VCaP (cell line): ENCODE measurements at regions not wholly inside any gene's neighbourhood (a gene's known extent, or its start where the extent isn't known, plus 50 kb on each side); places are given as distances from the start of the nearest gene placed in this dataset.
"Not testable (repeated sequence)": the region's sequence is repeated elsewhere in the genome, so short reads cannot be mapped to it uniquely, and the experiment has no call there.

Experiments
- H3K27ac ChIP-seq: fragments of 450-650 bp; 2 replicates; pipeline ENCODE4 v1.5.1; 2017
- TF ChIP-seq, protein P1 (sequence below): fragments of 450-650 bp; conservative IDR thresholded peaks from 2 replicates; pipeline ENCODE4 v1.5.1; 2017; ENCODE audit warnings: mild to moderate bottlenecking, moderate library complexity

DNA sequence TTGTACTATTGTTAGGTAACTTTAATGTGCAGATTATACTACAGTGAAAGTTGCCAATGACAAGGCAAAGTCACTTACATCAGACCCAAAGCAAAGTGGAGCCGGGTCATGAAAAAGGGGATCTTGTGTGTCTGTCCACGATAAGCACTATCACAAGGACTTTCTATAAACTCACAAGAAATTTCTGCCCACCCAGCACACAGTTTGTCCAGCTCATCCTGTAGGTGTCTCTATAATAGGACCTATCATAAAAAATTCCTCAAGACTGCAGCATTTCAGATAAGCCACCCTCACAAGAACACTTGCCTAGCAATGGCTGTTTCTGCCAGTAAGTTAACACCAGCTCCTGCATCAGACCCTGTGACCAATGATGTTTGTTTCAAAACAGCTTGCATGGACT is 335.9 kb downstream of the OR4F29 start:
- H3K27ac ChIP-seq = not testable (repeated sequence)

DNA sequence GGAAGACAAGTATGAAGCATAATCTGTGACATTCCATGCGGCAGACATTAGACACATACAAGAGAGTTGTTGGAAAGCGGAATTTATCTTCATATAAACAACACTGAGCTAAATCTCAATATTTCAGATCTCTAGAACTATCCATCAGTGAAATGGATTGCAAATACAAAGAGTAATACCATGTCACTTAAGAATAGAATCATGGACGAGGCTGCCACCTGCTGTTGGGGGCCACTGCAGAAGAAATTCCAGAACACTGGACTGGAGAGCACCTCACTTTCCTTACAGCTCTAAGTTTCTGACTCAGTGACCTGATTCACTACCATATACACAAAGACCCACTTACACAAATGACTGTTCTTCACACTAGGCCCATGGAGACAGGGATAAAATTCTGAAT is 346.7 kb downstream of the OR4F29 start:
- not testable (repeated sequence) for H3K27ac ChIP-seq

DNA sequence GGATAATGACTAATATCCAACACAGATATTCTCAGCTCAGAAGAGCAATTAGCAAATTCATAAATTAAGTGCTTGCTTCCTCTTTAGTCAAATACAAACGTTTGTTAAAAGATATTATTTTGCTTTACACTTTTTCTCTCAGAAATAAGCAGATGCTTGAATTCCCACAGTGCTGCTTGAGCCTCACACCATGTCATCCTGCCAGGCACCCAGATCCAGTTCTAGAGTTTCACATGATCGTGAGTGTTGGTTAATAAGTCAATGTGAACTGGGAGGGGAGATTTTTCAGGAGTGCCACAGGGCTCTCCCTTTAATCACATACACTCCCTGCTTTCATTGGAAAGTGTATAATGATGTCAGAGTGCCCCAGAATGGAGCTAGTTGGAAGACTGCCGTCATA is 352.0 kb downstream of the OR4F29 start:
- H3K27ac ChIP-seq = not testable (repeated sequence)

DNA sequence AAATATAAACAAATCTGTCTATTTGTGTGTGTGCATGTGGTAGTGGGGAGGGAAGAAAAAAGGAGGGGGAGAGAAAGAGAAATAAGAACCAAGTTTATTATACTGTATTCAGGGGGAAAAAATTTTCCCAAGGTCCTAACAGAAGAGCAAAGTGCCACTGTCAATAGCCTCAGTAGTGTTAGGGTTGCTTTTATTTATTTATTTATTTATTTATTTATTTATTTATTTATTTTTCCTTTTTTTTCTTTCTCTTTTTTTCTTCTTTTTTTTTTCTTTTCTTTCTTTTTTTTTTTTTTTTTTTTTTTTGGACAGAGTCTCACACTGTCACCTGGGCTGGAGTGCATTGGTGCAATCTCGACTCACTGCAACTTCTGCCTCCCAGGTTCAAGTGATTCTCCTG is 352.7 kb downstream of the OR4F29 start:
- H3K27ac ChIP-seq = not testable (repeated sequence)

DNA sequence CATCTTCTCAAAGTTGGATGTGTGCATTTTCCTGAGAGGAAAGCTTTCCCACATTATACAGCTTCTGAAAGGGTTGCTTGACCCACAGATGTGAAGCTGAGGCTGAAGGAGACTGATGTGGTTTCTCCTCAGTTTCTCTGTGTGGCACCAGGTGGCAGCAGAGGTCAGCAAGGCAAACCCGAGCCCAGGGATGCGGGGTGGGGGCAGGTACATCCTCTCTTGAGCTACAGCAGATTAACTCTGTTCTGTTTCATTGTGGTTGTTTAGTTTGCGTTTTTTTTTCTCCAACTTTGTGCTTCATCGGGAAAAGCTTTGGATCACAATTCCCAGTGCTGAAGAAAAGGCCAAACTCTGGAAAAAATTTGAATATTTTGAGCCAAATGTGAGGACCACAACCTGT is 360.2 kb downstream of the OR4F29 start:
- TF ChIP-seq, protein P1, sequence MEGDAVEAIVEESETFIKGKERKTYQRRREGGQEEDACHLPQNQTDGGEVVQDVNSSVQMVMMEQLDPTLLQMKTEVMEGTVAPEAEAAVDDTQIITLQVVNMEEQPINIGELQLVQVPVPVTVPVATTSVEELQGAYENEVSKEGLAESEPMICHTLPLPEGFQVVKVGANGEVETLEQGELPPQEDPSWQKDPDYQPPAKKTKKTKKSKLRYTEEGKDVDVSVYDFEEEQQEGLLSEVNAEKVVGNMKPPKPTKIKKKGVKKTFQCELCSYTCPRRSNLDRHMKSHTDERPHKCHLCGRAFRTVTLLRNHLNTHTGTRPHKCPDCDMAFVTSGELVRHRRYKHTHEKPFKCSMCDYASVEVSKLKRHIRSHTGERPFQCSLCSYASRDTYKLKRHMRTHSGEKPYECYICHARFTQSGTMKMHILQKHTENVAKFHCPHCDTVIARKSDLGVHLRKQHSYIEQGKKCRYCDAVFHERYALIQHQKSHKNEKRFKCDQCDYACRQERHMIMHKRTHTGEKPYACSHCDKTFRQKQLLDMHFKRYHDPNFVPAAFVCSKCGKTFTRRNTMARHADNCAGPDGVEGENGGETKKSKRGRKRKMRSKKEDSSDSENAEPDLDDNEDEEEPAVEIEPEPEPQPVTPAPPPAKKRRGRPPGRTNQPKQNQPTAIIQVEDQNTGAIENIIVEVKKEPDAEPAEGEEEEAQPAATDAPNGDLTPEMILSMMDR = peak; percentile 7; the same call in 1 of the 2 replicates
- H3K27ac ChIP-seq = not testable (repeated sequence)

DNA sequence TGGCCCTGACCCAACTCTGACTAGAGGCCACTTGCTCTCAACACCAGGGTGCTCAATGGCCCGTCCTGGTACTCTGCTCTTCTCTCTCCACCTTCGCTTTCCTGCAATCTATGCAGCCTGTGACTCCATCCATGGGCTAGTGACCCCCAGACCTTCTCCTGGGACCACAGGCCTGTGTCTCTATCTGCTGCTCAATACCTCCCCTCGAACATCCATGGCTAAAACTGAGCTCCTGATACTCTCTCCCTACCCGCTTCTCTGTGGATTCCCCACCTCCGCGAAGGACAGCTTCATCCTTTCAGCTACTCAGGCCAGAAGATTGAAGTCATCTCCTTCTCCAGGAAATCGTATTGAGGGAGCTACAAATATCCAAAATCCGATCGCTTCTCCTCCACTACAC is 363.4 kb downstream of the OR4F29 start:
- H3K27ac ChIP-seq = not testable (repeated sequence)

DNA sequence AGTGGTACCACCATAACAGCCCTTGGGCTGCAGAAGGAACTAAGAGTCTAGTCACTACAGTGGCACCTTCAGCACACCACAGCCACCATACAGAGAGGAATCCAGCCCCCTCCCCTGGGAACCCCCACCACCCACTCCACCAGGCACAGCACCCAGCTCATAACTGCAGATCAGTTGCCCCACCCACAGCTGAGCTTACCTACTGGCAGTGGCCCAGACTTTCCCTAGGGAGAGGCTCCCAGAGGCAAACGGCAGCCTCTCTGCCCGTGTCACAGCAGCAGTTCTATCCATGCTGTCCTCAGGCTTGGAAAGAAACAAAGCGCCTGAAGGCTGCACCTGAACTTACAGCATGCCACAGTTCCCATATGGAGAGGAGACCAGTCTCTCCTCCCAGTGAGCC is 372.3 kb downstream of the OR4F29 start:
- not testable (repeated sequence) for H3K27ac ChIP-seq

DNA sequence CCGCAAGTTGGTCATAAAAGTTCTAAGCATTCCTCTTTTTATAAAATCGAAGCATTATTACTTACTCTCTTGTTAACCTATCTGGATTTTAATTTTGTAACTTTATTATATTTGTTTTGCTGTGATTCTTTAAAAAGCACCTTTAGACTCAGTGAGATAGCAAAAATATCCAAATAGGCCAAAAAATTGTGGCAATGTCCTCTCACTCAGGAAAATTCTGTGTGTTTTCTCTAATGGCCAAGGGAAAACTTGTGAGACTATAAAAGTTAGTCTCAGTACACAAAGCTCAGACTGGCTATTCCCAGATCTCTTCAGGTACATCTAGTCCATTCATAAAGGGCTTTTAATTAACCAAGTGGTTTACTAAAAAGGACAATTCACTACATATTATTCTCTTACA is 386.4 kb downstream of the OR4F29 start, which contains the start of gene OR4F5:
Gene OR4F5 (plus strand): TSS at position 301 of the 400 bp plus-strand sequence.
- H3K27ac ChIP-seq = not testable (repeated sequence)

DNA sequence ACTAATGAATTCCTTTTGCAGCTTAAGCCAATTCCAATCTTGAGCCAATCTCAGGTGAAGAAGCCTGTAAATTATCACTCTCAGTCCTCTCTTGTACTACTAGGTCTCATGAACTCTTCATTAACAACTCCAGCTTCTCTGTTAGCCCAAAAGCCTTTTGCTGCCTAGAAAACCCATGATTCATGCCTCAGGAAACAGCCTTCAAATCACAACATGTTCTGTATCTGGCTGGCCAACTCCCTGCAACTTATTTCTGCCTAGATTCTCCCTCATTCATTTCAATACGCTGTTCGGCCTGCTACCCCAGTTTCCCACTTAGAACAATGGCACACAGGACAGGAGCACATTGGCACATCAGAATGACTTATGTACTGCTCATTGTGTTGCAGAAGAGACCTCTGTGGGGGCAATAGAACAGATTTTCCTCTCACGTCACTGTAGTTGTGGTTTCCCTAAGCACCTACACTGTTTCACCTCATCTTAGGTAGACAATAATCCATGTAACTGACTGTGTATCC is 395.4 kb downstream of the OR4F29 start:
- not testable (repeated sequence) for H3K27ac ChIP-seq

DNA sequence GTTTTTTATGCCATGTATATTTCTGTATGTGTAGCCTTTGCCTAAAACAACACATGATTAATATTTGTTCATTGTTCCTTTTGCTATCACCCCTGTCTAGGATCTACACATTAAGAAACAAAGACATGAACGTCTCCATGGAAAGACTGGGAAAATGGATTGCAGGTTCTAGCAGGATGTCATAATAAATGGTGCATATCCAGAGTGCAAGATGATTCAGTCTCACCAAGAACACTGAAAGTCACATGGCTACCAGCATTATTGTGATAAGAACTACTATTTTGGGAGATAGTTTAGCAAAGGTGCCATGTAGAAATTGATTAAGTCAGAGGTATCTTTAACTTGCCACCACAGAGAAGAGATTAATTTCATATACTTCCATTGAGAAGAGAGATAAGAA is 398.3 kb downstream of the OR4F29 start:
- not testable (repeated sequence) for H3K27ac ChIP-seq

DNA sequence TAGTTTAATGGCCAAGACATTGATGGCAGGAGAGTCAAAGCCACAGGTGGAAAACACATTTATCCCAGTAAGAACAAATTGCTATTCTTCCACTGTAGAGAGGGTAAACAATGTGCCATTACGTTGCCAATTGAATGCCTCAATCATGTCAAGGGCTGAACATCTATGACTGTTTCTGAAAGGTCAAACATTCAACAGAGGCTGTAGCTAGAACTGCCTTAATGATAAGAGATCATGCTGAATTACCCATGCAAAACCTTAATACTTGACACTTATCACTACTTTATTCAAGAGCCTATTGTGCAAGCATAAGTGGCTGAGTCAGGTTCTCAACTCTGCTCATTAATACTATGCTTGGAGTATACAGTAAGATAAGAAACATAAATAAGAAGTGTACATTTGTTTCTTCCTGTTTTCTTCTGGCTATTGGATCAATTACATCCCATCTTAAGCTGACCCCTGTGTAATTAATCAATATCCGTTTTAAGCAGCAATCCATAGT is 409.5 kb downstream of the OR4F29 start:
- not testable (repeated sequence) for H3K27ac ChIP-seq

DNA sequence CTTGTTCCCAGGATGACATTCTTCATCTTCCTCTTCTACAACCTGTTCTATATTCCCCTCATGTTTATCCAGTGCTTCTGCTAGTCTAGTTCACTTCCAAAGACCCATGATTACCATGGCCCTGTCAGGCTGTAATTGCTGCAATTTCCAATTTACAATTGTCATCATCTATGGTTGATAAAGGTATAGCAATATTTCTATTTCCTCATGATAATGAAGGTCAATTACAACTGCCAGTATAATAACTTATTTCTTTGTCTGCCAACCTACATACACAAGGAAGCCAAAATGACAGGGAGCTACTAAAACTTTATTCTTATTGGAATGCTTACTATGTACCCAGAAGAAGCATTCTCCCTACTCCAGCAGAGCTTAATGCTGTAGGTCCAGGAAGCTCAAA is 410.3 kb downstream of the OR4F29 start:
- not testable (repeated sequence) for H3K27ac ChIP-seq

DNA sequence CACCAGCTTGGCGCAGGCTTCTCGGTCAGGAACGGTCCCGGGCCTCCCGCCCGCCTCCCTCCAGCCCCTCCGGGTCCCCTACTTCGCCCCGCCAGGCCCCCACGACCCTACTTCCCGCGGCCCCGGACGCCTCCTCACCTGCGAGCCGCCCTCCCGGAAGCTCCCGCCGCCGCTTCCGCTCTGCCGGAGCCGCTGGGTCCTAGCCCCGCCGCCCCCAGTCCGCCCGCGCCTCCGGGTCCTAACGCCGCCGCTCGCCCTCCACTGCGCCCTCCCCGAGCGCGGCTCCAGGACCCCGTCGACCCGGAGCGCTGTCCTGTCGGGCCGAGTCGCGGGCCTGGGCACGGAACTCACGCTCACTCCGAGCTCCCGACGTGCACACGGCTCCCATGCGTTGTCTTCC is 422.3 kb downstream of the OR4F29 start:
- not testable (repeated sequence) for H3K27ac ChIP-seq

DNA sequence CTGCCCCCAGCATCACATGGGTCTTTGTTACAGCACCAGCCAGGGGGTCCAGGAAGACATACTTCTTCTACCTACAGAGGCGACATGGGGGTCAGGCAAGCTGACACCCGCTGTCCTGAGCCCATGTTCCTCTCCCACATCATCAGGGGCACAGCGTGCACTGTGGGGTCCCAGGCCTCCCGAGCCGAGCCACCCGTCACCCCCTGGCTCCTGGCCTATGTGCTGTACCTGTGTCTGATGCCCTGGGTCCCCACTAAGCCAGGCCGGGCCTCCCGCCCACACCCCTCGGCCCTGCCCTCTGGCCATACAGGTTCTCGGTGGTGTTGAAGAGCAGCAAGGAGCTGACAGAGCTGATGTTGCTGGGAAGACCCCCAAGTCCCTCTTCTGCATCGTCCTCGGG is 434.2 kb downstream of the OR4F29 start:
- not testable (repeated sequence) for H3K27ac ChIP-seq

DNA sequence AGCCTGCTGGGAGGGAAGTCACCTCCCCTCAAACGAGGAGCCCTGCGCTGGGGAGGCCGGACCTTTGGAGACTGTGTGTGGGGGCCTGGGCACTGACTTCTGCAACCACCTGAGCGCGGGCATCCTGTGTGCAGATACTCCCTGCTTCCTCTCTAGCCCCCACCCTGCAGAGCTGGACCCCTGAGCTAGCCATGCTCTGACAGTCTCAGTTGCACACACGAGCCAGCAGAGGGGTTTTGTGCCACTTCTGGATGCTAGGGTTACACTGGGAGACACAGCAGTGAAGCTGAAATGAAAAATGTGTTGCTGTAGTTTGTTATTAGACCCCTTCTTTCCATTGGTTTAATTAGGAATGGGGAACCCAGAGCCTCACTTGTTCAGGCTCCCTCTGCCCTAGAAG is 435.5 kb downstream of the OR4F29 start:
- H3K27ac ChIP-seq = not testable (repeated sequence)

DNA sequence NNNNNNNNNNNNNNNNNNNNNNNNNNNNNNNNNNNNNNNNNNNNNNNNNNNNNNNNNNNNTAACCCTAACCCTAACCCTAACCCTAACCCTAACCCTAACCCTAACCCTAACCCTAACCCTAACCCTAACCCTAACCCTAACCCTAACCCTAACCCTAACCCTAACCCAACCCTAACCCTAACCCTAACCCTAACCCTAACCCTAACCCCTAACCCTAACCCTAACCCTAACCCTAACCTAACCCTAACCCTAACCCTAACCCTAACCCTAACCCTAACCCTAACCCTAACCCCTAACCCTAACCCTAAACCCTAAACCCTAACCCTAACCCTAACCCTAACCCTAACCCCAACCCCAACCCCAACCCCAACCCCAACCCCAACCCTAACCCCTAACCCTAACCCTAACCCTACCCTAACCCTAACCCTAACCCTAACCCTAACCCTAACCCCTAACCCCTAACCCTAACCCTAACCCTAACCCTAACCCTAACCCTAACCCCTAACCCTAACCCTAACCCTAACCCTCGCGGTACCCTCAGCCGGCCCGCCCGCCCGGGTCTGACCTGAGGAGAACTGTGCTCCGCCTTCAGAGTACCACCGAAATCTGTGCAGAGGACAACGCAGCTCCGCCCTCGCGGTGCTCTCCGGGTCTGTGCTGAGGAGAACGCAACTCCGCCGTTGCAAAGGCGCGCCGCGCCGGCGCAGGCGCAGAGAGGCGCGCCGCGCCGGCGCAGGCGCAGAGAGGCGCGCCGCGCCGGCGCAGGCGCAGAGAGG is 441.3 kb downstream of the OR4F29 start:
- H3K27ac ChIP-seq = not testable (repeated sequence)
